ENCODE measurements at regions not wholly inside any gene's neighbourhood (a gene's known extent, or its start where the extent isn't known, plus 50 kb on each side); places are given as distances from the start of the nearest gene placed in this dataset.

GRCh38 chr20:50290808-50291207 lies 100.2 kb downstream of the CEBPB start:
- H3K27ac Mint-ChIP-seq: no peak overlapping the region
- no peak overlapping the region for H3K4me3 Mint-ChIP-seq
- H3K9me3 Mint-ChIP-seq: no peaks in the 10 kb centered on the region
- H3K27me3 Mint-ChIP-seq: peaks cover 34 to 60% of the 10 kb centered on the region in 2 donors
- peaks cover 0 to 3% of the 10 kb centered on the region in 2 donors for H3K4me1 Mint-ChIP-seq (ENCODE audit: low read depth in 2 of 2)
- no peaks in the 10 kb centered on the region for H3K36me3 Mint-ChIP-seq (ENCODE audit: insufficient read depth)
- no peak for ATAC-seq (replicated peaks)
- DNase-seq: no peak

- Mint-ChIP-seq H3K4me1 (ENCODE audit: low read depth in 2 of 2) (peaks cover 0 to 1% of the 10 kb centered on the region in 2 donors), H3K9me3 (no peaks in the 10 kb centered on the region), H3K27me3 (peaks cover 27 to 53% of the 10 kb centered on the region in 2 donors), H3K36me3 (ENCODE audit: insufficient read depth) (no peaks in the 10 kb centered on the region), H3K27ac (no peak overlapping the region), H3K4me3 (no peak overlapping the region)
- no peak for DNase-seq
- ATAC-seq (replicated peaks): no peak
Observed at GRCh38 chr20:50291254-50292078, 100.8 kb downstream of the CEBPB start.

GRCh38 chr20:50292079-50292590 lies 101.5 kb downstream of the CEBPB start:
- H3K27ac Mint-ChIP-seq: no peak overlapping the region
- DNase-seq (no peak), ATAC-seq (replicated peaks) (no peak)
- no peaks in the 10 kb centered on the region for H3K9me3 Mint-ChIP-seq
- H3K27me3 Mint-ChIP-seq: peaks cover 27 to 49% of the 10 kb centered on the region in 2 donors
- H3K4me1 Mint-ChIP-seq (ENCODE audit: low read depth in 2 of 2): peaks cover 0 to 1% of the 10 kb centered on the region in 2 donors
- H3K4me3 Mint-ChIP-seq: no peak overlapping the region
- no peaks in the 10 kb centered on the region for H3K36me3 Mint-ChIP-seq (ENCODE audit: insufficient read depth)

- Mint-ChIP-seq H3K27me3 (peaks cover 26 to 45% of the 10 kb centered on the region in 2 donors), H3K36me3 (ENCODE audit: insufficient read depth) (no peaks in the 10 kb centered on the region), H3K9me3 (no peaks in the 10 kb centered on the region), H3K4me1 (ENCODE audit: low read depth in 2 of 2) (peaks cover 0 to 4% of the 10 kb centered on the region in 2 donors), H3K27ac (no peak overlapping the region), H3K4me3 (no peak overlapping the region)
- ATAC-seq (replicated peaks) (no peak), DNase-seq (no peak)
Observed at GRCh38 chr20:50292591-50293283, 102.1 kb downstream of the CEBPB start.

- Mint-ChIP-seq H3K36me3 (ENCODE audit: insufficient read depth) (no peaks in the 10 kb centered on the region), H3K27ac (peak overlapping the region; percentile 44 to 72), H3K9me3 (no peaks in the 10 kb centered on the region), H3K27me3 (peaks cover 18 to 37% of the 10 kb centered on the region in 2 donors), H3K4me3 (no peak overlapping the region), H3K4me1 (ENCODE audit: low read depth in 2 of 2) (peaks cover 0 to 7% of the 10 kb centered on the region in 2 donors)
- DNase-seq: no peak
- no peak for ATAC-seq (replicated peaks)
Observed at GRCh38 chr20:50293284-50294139, 102.9 kb downstream of the CEBPB start.

GRCh38 chr20:50294164-50295088 lies 103.8 kb downstream of the CEBPB start:
- no peaks in the 10 kb centered on the region for H3K36me3 Mint-ChIP-seq (ENCODE audit: insufficient read depth)
- DNase-seq (no peak), ATAC-seq (replicated peaks) (no peak)
- H3K27ac Mint-ChIP-seq: peak overlapping the region; percentile 44 to 72
- H3K4me1 Mint-ChIP-seq (ENCODE audit: low read depth in 2 of 2): peaks cover 0 to 7% of the 10 kb centered on the region in 2 donors
- no peaks in the 10 kb centered on the region for H3K9me3 Mint-ChIP-seq
- H3K27me3 Mint-ChIP-seq: peaks cover 13 to 28% of the 10 kb centered on the region in 2 donors
- H3K4me3 Mint-ChIP-seq: no peak overlapping the region

- Mint-ChIP-seq H3K4me3 (no peak overlapping the region), H3K27me3 (peaks cover 8 to 19% of the 10 kb centered on the region in 2 donors), H3K36me3 (ENCODE audit: insufficient read depth) (no peaks in the 10 kb centered on the region), H3K4me1 (ENCODE audit: low read depth in 2 of 2) (peaks cover 0 to 7% of the 10 kb centered on the region in 2 donors), H3K9me3 (no peaks in the 10 kb centered on the region), H3K27ac (no peak overlapping the region)
- DNase-seq: no peak
- no peak for ATAC-seq (replicated peaks)
Observed at GRCh38 chr20:50295345-50295744, 104.7 kb downstream of the CEBPB start.

- no peaks in the 10 kb centered on the region for H3K9me3 Mint-ChIP-seq
- peak overlapping the region in 1 of 2 donors; percentile 11 for H3K27ac Mint-ChIP-seq
- H3K36me3 Mint-ChIP-seq (ENCODE audit: insufficient read depth): no peaks in the 10 kb centered on the region
- DNase-seq: no peak
- H3K4me1 Mint-ChIP-seq (ENCODE audit: low read depth in 2 of 2): peaks cover 0 to 7% of the 10 kb centered on the region in 2 donors
- no peak overlapping the region for H3K4me3 Mint-ChIP-seq
- no peak for ATAC-seq (replicated peaks)
- H3K27me3 Mint-ChIP-seq: peaks cover 3 to 13% of the 10 kb centered on the region in 2 donors
Observed at GRCh38 chr20:50295762-50296449, 105.3 kb downstream of the CEBPB start.

GRCh38 chr20:50296450-50297375 lies 106.1 kb downstream of the CEBPB start:
- DNase-seq: no peak
- H3K36me3 Mint-ChIP-seq (ENCODE audit: insufficient read depth): no peaks in the 10 kb centered on the region
- peak overlapping the region in 1 of 2 donors; percentile 11 for H3K27ac Mint-ChIP-seq
- H3K9me3 Mint-ChIP-seq: no peaks in the 10 kb centered on the region
- H3K4me1 Mint-ChIP-seq (ENCODE audit: low read depth in 2 of 2): peaks cover 0 to 7% of the 10 kb centered on the region in 2 donors
- ATAC-seq (replicated peaks): no peak
- no peak overlapping the region for H3K4me3 Mint-ChIP-seq
- peaks cover 0 to 6% of the 10 kb centered on the region in 2 donors for H3K27me3 Mint-ChIP-seq

- no peak for ATAC-seq (replicated peaks)
- Mint-ChIP-seq H3K27me3 (peaks cover 0 to 6% of the 10 kb centered on the region in 2 donors), H3K4me3 (no peak overlapping the region), H3K27ac (no peak overlapping the region), H3K4me1 (ENCODE audit: low read depth in 2 of 2) (peaks cover 0 to 7% of the 10 kb centered on the region in 2 donors), H3K9me3 (no peaks in the 10 kb centered on the region), H3K36me3 (ENCODE audit: insufficient read depth) (no peaks in the 10 kb centered on the region)
- DNase-seq: no peak
Observed at GRCh38 chr20:50297498-50298376, 107.1 kb downstream of the CEBPB start.

Data from effector memory CD8-positive, alpha-beta T cell (primary cell).